ENCODE measurements at regions not wholly inside any gene's neighbourhood (a gene's known extent, or its start where the extent isn't known, plus 50 kb on each side); places are given as distances from the start of the nearest gene placed in this dataset.

DNA sequence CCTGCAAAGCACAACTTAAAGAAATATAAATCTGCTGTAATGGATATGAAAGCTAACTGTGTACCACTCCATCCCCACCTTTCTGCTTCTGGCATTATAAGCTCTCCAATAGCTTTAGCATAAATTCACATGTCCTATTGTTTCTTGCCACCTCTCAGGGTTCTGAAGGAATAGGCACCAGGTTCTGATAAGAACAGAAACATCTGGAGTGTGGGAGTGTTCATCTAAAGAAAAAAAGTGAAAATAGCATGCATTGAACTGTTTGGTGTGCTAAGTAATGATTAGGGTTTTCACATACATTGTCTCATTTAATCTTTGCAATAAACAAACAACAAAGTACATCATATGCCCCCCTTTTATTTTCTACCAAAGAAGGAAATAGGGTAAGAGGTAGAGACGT, 72.3 kb downstream of the FAM76B start:
- no peak for DNase-seq (ENCODE audit: extremely low read depth, low read depth)
- TF ChIP-seq, protein P1, sequence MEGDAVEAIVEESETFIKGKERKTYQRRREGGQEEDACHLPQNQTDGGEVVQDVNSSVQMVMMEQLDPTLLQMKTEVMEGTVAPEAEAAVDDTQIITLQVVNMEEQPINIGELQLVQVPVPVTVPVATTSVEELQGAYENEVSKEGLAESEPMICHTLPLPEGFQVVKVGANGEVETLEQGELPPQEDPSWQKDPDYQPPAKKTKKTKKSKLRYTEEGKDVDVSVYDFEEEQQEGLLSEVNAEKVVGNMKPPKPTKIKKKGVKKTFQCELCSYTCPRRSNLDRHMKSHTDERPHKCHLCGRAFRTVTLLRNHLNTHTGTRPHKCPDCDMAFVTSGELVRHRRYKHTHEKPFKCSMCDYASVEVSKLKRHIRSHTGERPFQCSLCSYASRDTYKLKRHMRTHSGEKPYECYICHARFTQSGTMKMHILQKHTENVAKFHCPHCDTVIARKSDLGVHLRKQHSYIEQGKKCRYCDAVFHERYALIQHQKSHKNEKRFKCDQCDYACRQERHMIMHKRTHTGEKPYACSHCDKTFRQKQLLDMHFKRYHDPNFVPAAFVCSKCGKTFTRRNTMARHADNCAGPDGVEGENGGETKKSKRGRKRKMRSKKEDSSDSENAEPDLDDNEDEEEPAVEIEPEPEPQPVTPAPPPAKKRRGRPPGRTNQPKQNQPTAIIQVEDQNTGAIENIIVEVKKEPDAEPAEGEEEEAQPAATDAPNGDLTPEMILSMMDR (IDR thresholded peaks at IDR 0.05; ENCODE audit: low read depth, low read length), result no peak

DNA sequence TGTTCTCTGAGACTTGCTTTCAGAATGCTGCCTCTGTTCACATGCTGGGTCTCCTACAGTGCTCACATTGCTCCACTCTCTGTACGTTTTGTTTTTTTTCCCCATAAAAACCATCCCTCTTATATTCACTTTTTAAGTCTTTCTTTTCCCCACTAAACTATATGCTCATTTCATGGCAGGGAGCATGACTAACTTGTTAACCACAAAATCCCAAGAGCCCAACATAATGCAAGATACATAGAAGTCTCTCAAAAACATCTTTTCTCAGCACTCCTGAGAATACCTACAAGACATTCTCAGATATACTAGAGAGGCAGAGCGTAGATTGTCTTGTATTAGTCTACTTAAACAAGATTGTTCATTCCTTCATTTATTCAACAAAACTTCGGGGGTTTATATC, 73.3 kb downstream of the FAM76B start:
- DNase-seq (ENCODE audit: extremely low read depth, low read depth), result no peak
- TF ChIP-seq, protein P1 (IDR thresholded peaks at IDR 0.05; ENCODE audit: low read depth, low read length), result no peak

DNA sequence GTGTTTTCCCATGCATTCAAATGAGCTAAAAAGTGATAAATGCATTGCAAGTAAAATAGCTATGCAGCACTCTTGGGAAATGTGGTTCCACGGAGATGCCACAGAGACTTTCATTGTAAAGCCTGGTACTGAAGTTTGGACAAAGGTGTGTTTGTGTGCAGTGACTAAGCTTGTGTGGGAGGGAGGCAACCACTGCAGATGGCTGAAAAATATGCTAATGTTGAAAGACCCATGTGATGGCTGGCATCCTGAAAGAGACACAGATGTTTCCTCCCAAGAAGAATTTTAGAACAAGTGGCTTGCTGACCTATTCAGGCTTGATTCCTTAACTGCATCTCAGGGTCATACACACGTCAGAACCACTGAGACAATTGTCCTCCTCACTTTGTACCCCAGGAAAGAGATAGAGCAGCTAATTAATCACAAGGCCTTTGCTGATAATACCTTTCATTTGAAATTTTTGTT, 73.8 kb downstream of the FAM76B start:
- TF ChIP-seq, protein P1 (IDR thresholded peaks at IDR 0.05; ENCODE audit: low read depth, low read length), result no peak
- DNase-seq (ENCODE audit: extremely low read depth, low read depth), result no peak

DNA sequence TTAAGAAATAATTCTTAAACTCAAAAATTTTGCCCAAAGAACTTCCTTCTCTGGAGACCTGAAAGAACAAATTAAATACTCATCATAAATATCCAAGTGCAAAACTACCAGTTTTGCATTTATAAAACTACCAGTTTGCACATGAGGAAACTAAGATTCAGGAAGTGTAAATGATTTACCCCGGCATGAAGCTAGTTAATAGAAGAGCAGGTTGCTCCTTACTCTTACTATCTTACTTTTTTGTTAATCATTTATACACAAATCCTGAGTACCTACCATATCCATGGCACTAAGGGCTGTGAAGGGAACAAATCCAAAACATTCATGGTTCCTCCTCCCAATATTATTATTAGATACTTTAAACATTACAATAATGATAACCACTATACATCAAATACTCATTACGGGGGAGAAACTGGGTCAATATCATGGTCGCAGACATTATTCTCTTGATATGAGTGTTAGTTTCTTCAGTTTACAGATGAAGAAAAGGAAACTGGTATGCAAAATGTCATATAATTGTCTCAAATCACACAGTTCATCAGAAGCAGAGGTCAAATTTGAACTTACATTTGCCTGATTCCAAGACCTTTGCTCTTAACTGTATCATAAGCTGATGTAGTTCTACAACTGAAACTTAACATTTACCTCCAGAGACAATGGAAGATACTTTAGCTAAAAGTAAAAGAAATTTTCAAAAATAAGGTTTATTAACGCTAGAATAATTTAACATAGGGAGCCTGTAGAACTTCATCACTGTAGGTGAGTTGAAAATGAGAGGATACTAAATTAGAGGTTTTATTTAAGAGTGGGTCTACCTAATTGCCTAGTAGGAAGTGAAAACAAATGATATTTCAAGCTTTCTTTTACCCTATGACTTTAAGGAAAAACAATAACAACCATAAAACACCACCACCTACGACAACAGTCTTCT, 74.5 kb downstream of the FAM76B start:
- no peak for DNase-seq (ENCODE audit: extremely low read depth, low read depth)
- TF ChIP-seq, protein P1 (IDR thresholded peaks at IDR 0.05; ENCODE audit: low read depth, low read length), result no peak

DNA sequence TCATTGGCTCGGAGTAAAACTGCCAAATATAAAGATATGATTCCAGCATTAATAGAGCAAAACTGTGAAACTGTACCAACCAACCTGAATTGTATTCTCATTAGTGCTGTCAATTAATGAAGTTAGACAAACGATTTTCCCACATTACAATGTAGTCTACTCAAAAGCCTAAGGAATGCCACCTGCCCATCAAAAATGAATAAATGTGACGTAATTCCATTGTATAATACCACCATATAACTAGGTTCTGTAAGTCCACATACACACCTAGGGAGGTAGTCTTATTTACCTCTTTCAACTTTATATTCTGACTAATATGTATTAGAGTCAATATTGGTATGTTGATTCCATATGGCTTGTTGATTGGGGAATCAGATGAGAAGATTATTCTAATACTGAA, 76.2 kb downstream of the FAM76B start:
- no peak for DNase-seq (ENCODE audit: extremely low read depth, low read depth)
- TF ChIP-seq, protein P1 (IDR thresholded peaks at IDR 0.05; ENCODE audit: low read depth, low read length), result no peak

DNA sequence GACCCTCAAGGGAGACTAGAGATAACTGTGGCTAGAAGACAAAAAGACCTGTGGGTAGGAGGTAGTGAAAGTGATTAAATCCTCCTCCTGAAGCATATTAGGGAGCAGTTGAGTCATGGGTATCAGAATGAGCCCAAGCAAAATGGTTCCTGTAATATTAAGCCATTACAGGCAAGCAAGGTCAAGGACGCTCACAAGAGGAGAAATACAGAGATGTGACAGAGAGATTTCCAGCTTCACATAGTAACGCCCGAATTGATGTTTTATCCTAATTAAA, 77.7 kb downstream of the FAM76B start:
- no peak for DNase-seq (ENCODE audit: extremely low read depth, low read depth)
- TF ChIP-seq, protein P1 (IDR thresholded peaks at IDR 0.05; ENCODE audit: low read depth, low read length), result no peak

DNA sequence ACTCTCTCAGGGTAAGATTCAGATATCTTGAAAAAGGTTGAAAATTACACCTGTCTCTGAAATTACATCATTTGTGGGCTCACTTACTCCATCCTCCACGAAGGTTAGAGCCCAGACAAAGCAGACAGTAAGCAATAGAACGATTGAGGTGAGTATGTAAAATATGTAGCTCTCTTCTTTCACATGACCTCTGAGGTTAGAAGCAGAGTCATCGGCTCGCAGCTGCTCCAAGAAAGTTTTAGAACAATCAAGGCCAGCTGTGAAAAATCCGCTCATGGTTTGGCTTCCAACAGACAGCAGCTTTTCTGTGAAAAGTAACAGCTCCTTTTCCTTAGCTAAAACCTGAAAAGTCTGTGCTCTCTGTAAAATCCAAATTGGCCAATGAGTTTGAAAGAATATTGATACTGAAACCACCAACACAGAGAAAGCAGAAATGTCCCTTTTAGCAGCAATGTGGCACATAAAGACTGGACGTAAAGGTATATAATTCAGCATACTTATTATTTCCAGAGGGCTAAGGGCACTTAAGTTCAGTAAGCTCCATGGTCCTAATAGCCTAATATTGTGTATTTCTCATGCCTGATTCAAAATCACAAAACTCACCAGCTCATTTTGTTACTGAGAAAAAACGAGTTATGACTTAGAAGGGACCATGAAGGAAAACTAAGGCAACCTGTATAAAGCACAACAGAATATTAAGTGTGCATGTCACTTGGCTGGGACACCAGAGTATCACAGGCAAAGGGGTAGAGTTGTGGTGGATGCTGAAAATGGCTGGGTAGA, 78.2 kb downstream of the FAM76B start:
- TF ChIP-seq, protein P1 (IDR thresholded peaks at IDR 0.05; ENCODE audit: low read depth, low read length), result no peak

More for the DNA sequence above, 78.2 kb downstream of the FAM76B start:
- no peak for DNase-seq (ENCODE audit: extremely low read depth, low read depth)

Data from AG09319 (cell line).